ENCODE measurements at regions not wholly inside any gene's neighbourhood (a gene's known extent, or its start where the extent isn't known, plus 50 kb on each side); places are given as distances from the start of the nearest gene placed in this dataset.

GRCh38 chr20:39632757-39633156 lies 670.6 kb downstream of the DHX35 start:
- H4K20me1 ChIP-seq (replicated peaks; ENCODE audit: control insufficient read depth, extremely low read depth, insufficient read depth, low read length) = no peaks in the 10 kb centered on the region
- H3K4me2 ChIP-seq (ENCODE audit: insufficient read depth, low read length) = no peak overlapping the region
- ChIA-PET POLR2A (no interaction called here), CTCF (no interaction called here)
- dilution Hi-C loops (cut with MboI; ENCODE audit: extremely low pct_ligation_motif_present, low sequenced_read_pairs) = no loop called here
- H3K4me1 ChIP-seq (ENCODE audit: control insufficient read depth, extremely low read depth, insufficient read depth, low read length) = no peaks in the 10 kb centered on the region
- TF ChIP-seq MYC (IDR thresholded peaks at IDR 0.05; ENCODE audit: low read depth, low read length) (no peak), POLR2AphosphoS5 (IDR thresholded peaks at IDR 0.05; ENCODE audit: insufficient read depth, low read depth, low read length) (no peak), JUN (IDR thresholded peaks at IDR 0.05; ENCODE audit: borderline replicate concordance, insufficient read depth, insufficient read length, low read depth) (no peak), GATA2 (IDR thresholded peaks at IDR 0.05; ENCODE audit: insufficient read depth, insufficient read length, low read depth, low read length) (no peak), POLR2A (IDR thresholded peaks at IDR 0.05; ENCODE audit: low read depth, low read length) (no peak), FOS (IDR thresholded peaks at IDR 0.05; ENCODE audit: borderline replicate concordance, insufficient read depth, low read length) (no peak), MAX (IDR thresholded peaks at IDR 0.05; ENCODE audit: insufficient read depth, insufficient read length) (no peak), EZH2 (IDR thresholded peaks at IDR 0.05; ENCODE audit: borderline replicate concordance, low read depth, low read length, severe bottlenecking) (no peak)
- TF ChIP-seq, protein P1, sequence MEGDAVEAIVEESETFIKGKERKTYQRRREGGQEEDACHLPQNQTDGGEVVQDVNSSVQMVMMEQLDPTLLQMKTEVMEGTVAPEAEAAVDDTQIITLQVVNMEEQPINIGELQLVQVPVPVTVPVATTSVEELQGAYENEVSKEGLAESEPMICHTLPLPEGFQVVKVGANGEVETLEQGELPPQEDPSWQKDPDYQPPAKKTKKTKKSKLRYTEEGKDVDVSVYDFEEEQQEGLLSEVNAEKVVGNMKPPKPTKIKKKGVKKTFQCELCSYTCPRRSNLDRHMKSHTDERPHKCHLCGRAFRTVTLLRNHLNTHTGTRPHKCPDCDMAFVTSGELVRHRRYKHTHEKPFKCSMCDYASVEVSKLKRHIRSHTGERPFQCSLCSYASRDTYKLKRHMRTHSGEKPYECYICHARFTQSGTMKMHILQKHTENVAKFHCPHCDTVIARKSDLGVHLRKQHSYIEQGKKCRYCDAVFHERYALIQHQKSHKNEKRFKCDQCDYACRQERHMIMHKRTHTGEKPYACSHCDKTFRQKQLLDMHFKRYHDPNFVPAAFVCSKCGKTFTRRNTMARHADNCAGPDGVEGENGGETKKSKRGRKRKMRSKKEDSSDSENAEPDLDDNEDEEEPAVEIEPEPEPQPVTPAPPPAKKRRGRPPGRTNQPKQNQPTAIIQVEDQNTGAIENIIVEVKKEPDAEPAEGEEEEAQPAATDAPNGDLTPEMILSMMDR (IDR thresholded peaks at IDR 0.05; ENCODE audit: extremely low read depth in 1 of 2, insufficient read depth in 1 of 2, low read depth in 1 of 2, low read length in 2 of 2) = no peak
- no peaks in the 10 kb centered on the region for H3K9me1 ChIP-seq (replicated peaks; ENCODE audit: control insufficient read depth, extremely low read depth, insufficient read depth, low read length)
- no peaks in the 10 kb centered on the region for H3K9me3 ChIP-seq (replicated peaks; ENCODE audit: control insufficient read depth, insufficient read depth, low read length)
- no peak overlapping the region for H3K27ac ChIP-seq (ENCODE audit: insufficient read depth, low read depth, low read length)
- no peak overlapping the region for H2AFZ ChIP-seq (ENCODE audit: low read depth, low read length)
- peaks cover 0 to 2% of the 10 kb centered on the region in 2 experiments for H3K27me3 ChIP-seq (ENCODE audit: control insufficient read depth in 2 of 2, insufficient read depth in 2 of 2, low read length in 2 of 2)
- H3K79me2 ChIP-seq (ENCODE audit: control insufficient read depth, insufficient read depth, low read length) = no peaks in the 10 kb centered on the region
- DNase-seq (ENCODE audit: low read depth, low spot score) (no peak), FAIRE-seq (no peak)
- H3K4me3 ChIP-seq (replicated peaks in 1 of 3; ENCODE audit: insufficient read depth in 1 of 3, low read depth in 1 of 3, low read length in 3 of 3) = no peak overlapping the region
- no peaks in the 10 kb centered on the region for H3K36me3 ChIP-seq (ENCODE audit: control insufficient read depth in 2 of 2, extremely low read depth in 1 of 2, insufficient read depth in 2 of 2, low read length in 2 of 2)
- BruUV-seq (replicated peaks) = no TSS peak
- H3K9ac ChIP-seq (replicated peaks; ENCODE audit: extremely low read depth, insufficient read depth, low read length) = no peak overlapping the region
- intact Hi-C loops (cut with micrococcal nuclease) = no loop called here
